ENCODE measurements at regions not wholly inside any gene's neighbourhood (a gene's known extent, or its start where the extent isn't known, plus 50 kb on each side); places are given as distances from the start of the nearest gene placed in this dataset.
"Not testable (repeated sequence)": the region's sequence is repeated elsewhere in the genome, so short reads cannot be mapped to it uniquely, and the experiment has no call there.

GRCh38 chr22:46040471-46041465, 63.8 kb upstream of the WNT7B start:
- DNase-seq: peak; percentile 60

GRCh38 chr22:46041642-46042041, 64.7 kb upstream of the WNT7B start:
- peak; percentile 56 for DNase-seq

DNA sequence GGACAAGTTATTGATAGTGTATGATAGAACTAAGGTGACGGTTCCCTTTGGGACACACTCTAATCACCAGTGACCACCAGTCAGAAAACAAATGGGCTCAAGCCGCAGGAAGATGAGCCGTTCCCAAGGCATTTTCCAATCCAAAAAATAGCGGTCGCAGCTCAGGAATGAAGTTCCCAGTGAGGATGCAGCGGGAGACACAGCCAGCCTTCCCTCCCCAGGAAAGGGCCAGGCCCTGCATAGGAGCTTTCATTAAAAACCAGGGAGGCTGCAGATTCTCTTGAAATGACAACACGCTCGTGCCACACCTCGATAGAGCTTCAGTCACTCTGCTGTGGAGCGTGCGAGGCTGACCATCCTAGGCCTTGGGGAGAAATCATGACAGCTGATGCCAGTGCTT, 65.8 kb upstream of the WNT7B start:
- no peak for DNase-seq

DNA sequence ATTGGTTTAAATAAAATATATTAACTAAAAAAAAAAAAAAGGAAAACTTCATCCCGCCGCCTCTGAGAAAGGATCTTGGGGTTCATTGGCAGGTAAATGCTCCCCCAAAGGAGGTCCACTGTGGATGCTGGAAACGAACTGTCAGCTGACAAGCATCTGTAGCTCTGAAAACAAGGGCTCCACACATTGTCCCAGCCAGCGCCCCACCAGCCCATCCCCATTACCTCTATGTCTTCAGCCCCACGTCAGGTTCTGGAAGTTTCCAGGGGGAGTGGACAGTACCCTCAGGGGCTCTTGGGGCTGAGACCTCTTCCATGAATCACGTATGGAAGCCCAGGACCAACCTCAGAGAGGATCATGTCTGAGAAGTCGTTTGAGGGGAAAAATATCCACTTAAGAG, 66.4 kb upstream of the WNT7B start:
- no peak for DNase-seq

DNA sequence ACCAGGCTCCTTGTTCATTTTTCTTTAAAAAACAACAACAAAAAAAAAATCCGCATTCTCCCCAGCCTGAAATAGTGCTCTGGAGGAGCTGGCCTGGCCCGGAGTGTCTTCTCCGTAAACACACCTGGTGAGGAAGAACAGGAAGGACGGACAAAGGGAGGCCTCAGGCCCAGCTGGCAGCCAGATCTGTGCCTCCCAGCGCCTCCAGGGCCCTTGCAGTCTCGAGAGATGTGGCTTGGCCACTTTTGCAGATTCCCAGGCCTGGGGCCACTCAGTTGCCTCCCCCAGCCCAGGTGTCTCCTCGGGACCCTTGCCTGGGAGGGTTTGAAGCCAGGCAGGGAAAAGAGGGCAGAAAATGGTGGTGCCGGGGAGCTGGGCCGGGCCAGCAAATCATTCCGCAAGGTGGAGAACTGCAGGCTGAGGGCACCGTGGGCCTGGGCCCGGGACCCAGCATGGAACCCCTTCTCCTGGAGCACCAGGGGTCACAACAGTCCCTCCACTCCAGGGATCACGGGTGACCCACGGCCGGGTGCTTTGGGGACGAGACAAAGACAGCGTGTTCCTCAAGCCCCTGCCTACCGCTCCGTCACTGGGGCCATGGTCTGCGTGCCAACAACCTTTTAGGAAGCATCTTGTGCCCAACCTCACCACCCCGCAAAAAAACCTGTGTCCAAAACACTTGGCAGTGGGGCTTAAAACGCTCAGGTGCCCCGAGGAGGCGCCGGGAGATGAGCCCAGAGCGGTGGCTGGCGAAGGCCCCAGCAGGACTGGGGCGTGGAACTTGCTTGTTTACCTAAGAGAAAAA, 67.1 kb upstream of the WNT7B start:
- peak; percentile 68 for DNase-seq

DNA sequence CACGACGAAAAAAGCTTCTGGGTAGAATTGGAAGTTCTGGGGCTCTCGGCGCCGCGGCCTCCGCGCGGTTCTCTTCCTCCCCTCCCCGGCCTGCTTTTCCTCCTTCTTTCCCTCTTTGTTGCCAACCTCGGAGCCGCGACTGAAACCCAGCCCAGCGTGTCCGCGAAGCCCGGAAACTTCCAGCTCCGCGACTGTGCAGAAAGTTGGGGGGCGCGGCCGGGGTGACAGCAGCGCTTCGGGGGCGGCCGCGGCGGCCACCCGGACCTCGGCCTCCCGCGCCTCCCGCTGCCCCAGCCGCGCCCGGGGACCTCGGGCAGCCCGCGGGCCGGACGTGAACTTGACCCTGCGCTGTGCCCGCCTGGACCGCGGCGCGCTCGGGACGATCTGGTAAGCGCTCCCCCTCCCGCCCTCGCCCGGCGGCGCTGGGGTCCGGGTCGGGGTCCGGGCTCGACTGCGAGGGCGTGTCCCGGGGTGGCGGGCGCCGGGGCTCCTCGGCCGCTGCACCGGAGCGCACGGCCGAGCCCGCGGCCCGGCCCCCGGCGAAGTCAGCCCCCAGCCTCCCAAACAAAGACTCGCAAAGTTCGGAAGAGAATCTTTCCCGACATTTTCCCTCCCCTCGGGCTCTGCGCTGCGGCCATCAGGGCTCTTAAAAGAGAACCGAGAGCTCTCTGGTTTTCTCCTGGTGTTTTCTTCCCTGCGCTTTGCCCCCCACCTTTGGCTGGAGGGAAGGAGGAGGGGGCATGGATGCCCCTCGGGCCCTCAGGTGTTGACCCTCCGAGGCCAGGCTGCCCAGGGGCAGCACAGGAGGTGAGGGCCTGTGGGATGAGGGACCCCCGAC, 67.9 kb upstream of the WNT7B start:
- no peak for DNase-seq

- no peak for DNase-seq
Measured at GRCh38 chr22:46045459-46046298, 68.7 kb upstream of the WNT7B start.

- no peak for DNase-seq
Measured at GRCh38 chr22:46046299-46046685, 69.3 kb upstream of the WNT7B start.

- no peak for DNase-seq
Measured at GRCh38 chr22:46047226-46047625, 70.3 kb upstream of the WNT7B start.

DNA sequence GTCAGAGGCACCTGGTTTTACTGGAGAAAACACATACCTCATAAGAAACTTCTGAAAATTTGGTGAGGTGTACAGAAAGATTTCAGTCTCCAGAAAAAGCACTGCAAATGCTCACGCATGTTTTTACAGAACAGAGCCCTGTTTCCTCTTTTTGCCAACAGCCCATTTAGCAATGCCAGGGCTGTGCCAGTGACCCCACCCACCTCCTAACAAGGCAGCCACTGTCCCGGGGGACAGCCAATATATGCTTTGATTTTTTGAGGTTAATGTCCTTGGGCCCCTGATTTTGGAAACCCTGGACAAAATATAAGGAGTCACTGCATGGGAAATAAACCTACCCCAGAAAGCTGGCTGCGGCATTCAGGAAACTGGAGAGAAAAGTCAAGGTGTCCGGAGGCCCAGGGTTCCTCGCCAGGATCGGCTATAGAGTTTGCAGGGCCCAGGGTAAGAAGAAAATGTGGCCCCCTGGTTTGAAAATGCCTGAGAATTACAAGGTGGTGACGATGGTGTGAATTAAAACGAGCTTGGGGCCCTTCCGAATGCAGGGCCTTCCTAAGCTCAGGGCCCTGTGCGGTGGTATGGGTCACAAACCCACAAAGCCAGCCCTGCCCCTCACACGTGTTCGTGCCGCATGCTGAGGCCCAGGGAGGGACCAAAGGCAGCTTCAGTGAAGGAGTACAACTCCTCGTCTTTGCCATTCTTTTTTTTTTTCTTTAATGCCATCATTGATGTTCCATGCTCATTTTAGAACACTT, 71.1 kb upstream of the WNT7B start:
- DNase-seq: no peak

- DNase-seq: not testable (repeated sequence)
Measured at GRCh38 chr22:46048661-46049060, 71.7 kb upstream of the WNT7B start.

- no peak for DNase-seq
Measured at GRCh38 chr22:46049726-46050450, 72.9 kb upstream of the WNT7B start.

- no peak for DNase-seq
Measured at GRCh38 chr22:46050451-46050845, 73.5 kb upstream of the WNT7B start.

GRCh38 chr22:46050916-46051614, 74.1 kb upstream of the WNT7B start:
- DNase-seq: no peak

DNA sequence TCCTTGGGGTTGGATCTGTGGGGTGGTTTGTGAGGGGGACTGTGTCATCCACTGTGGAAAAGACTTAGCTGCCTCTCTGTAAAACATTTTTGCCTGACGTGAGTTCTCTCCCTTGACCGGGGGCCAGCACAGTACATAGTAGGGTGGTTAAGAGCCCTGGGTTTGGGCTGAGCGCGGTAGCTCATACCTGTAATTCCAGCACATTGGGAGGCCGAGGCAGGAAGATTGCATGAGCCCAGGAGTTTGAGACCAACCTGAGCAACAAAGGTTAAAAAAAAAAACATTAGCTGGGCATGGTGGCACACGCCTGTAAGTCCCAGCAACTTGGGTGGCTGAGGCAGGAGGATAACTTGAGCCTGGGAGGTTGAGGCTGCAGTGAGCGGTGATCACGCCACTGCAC, 74.7 kb upstream of the WNT7B start:
- no peak for DNase-seq

DNA sequence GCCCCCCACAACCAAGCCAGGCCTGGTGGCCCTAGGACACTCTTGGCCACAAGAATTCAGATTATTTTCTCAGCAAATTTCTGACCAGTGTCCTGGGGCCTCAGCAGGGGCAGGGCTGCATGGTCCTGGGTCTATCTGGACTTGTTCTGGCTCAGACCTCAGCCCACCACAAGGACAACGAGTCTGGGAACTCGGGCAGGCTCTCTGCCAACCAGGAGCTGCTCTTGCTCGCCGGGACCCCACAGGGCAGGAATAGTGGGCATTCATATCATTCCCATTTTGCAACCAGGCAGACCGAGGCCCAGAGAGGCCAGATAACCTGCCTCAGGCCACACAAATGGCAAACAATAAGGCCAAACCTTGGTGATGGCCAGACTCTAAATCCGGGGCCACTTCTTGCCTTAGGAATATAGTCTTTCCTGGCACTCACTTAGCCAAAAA, 75.4 kb upstream of the WNT7B start:
- DNase-seq: no peak

DNA sequence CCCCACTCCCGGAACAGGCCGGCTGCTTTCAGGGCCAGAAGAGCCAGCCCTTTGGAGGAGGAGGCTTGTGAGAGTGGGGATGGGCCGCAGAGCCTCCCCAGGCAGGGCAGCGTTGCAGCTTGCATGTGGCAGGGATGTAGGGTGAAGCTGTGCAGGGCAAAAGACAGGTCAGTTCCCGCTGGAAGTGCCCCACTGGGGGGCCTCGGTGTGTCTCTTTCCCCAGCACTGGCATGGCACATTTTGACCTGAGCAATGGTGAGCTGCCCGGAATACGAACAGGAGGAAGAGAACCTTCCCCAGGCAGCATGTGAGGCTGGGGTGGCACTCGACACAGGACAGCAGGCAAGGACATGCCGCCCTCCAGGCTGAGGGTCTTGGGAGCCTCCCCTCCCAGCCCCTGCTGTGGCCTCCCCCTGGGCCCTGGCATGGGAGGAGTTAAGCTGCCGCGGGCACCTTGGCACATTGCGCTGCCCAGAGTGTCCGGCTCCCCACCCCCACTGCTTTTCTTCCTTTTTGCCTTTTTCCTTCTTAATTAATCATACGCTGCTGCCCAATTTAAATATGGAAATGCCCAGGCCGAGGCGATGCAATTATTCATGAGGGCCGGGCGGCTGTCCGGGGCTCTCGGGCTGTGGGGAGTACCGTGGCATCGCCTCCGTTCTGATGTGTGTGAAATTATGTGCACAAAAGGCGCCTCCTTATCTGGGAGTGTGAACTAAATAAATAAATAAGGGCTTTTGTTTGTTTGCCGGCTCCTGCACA, 76.0 kb upstream of the WNT7B start:
- peak; percentile 81 for DNase-seq

GRCh38 chr22:46053563-46054090, 76.7 kb upstream of the WNT7B start:
- DNase-seq: no peak
